ENCODE measurements at regions not wholly inside any gene's neighbourhood (a gene's known extent, or its start where the extent isn't known, plus 50 kb on each side); places are given as distances from the start of the nearest gene placed in this dataset.

GRCh38 chr3:84136425-84136824 is 822.4 kb upstream of the CADM2 start:
- no peak for ATAC-seq
- Histone ChIP-seq H3K4me1 (no peaks in the 10 kb centered on the region), H3K27me3 (no peaks in the 10 kb centered on the region), H3K27ac (no peak overlapping the region), H3K4me3 (no peak overlapping the region), H3K36me3 (no peaks in the 10 kb centered on the region), H3K9me3 (no peaks in the 10 kb centered on the region)
- TF ChIP-seq CTCF (IDR thresholded peaks at IDR 0.05 in 4 of 5, conservative IDR thresholded peaks at IDR 0.05 in 1 of 5) = no peak
- TF ChIP-seq POLR2A (IDR thresholded peaks at IDR 0.05) = no peak
- in situ Hi-C loops (cut with MboI; ENCODE audit: low sequenced_read_pairs in 4 of 4) (no loop called here), intact Hi-C loops (cut with DNase I; ENCODE audit: low total_unique reads) (no loop called here)
- DNase-seq = no peak

GRCh38 chr3:84140631-84141030 is 818.2 kb upstream of the CADM2 start:
- no peak for DNase-seq
- ATAC-seq = no peak
- H3K4me1 ChIP-seq = no peaks in the 10 kb centered on the region
- no peaks in the 10 kb centered on the region for H3K9me3 ChIP-seq
- H3K27me3 ChIP-seq = no peaks in the 10 kb centered on the region
- intact Hi-C loops (cut with DNase I; ENCODE audit: low total_unique reads) = no loop called here
- no peak overlapping the region for H3K27ac ChIP-seq
- H3K4me3 ChIP-seq = no peak overlapping the region
- TF ChIP-seq CTCF (IDR thresholded peaks at IDR 0.05 in 4 of 5, conservative IDR thresholded peaks at IDR 0.05 in 1 of 5) (no peak), POLR2A (IDR thresholded peaks at IDR 0.05) (no peak)
- in situ Hi-C loops (cut with MboI; ENCODE audit: low sequenced_read_pairs in 4 of 4) = no loop called here
- H3K36me3 ChIP-seq = no peaks in the 10 kb centered on the region

GRCh38 chr3:84141571-84141970 is 817.2 kb upstream of the CADM2 start:
- intact Hi-C loops (cut with DNase I; ENCODE audit: low total_unique reads) (no loop called here), in situ Hi-C loops (cut with MboI; ENCODE audit: low sequenced_read_pairs in 4 of 4) (no loop called here)
- Histone ChIP-seq H3K27me3 (no peaks in the 10 kb centered on the region), H3K9me3 (no peaks in the 10 kb centered on the region), H3K4me1 (no peaks in the 10 kb centered on the region), H3K4me3 (no peak overlapping the region), H3K27ac (no peak overlapping the region), H3K36me3 (no peaks in the 10 kb centered on the region)
- no peak for ATAC-seq
- no peak for DNase-seq
- TF ChIP-seq CTCF (IDR thresholded peaks at IDR 0.05 in 4 of 5, conservative IDR thresholded peaks at IDR 0.05 in 1 of 5) (no peak), POLR2A (IDR thresholded peaks at IDR 0.05) (no peak)

- no peak overlapping the region for H3K4me3 ChIP-seq
- intact Hi-C loops (cut with DNase I; ENCODE audit: low total_unique reads) = no loop called here
- ATAC-seq = no peak
- H3K27ac ChIP-seq = no peak overlapping the region
- no peaks in the 10 kb centered on the region for H3K36me3 ChIP-seq
- H3K27me3 ChIP-seq = no peaks in the 10 kb centered on the region
- no peaks in the 10 kb centered on the region for H3K9me3 ChIP-seq
- in situ Hi-C loops (cut with MboI; ENCODE audit: low sequenced_read_pairs in 4 of 4) = no loop called here
- H3K4me1 ChIP-seq = no peaks in the 10 kb centered on the region
- no peak for DNase-seq
- no peak for TF ChIP-seq POLR2A (IDR thresholded peaks at IDR 0.05)
- TF ChIP-seq CTCF (IDR thresholded peaks at IDR 0.05 in 4 of 5, conservative IDR thresholded peaks at IDR 0.05 in 1 of 5) = no peak
Measured at GRCh38 chr3:84165328-84165727, 793.5 kb upstream of the CADM2 start.

GRCh38 chr3:84175449-84175848 is 783.3 kb upstream of the CADM2 start:
- intact Hi-C loops (cut with DNase I; ENCODE audit: low total_unique reads) (no loop called here), in situ Hi-C loops (cut with MboI; ENCODE audit: low sequenced_read_pairs in 4 of 4) (no loop called here)
- H3K4me3 ChIP-seq = no peak overlapping the region
- no peaks in the 10 kb centered on the region for H3K27me3 ChIP-seq
- H3K4me1 ChIP-seq = no peaks in the 10 kb centered on the region
- ATAC-seq = no peak
- no peak for DNase-seq
- no peak overlapping the region for H3K27ac ChIP-seq
- H3K9me3 ChIP-seq = no peaks in the 10 kb centered on the region
- H3K36me3 ChIP-seq = no peaks in the 10 kb centered on the region
- no peak for TF ChIP-seq POLR2A (IDR thresholded peaks at IDR 0.05)
- TF ChIP-seq CTCF (IDR thresholded peaks at IDR 0.05 in 4 of 5, conservative IDR thresholded peaks at IDR 0.05 in 1 of 5) = no peak

Measured in gastrocnemius medialis (tissue), 4 donors.